DMS 273 (cell line): ENCODE measurements at regions not wholly inside any gene's neighbourhood (a gene's known extent, or its start where the extent isn't known, plus 50 kb on each side); places are given as distances from the start of the nearest gene placed in this dataset.

ENCODE experiments used
- DNase-seq: peaks from one replicate; lab custom pipeline; 2025; ENCODE audit not compliant: unreplicated experiment; lab: John Stamatoyannopoulos, UW

DNA sequence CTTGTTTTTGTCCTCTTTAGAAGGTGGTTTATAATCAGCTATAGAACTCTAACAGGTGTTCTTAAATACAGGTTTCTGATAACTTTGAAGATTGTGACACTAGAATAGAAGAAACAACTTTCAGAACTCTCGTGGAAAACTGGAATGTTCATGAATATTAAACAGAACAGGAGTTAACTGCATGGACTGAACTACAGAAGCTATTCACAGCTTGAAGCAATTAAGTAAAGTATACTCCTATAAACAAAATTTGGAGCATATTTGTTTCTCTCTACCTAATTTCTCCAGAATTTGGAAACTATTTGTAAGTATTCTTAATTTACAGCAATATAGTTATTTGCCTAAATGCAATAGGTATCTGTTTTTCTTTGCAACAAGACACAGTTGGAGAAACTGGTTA lies 824.8 kb downstream of the ADGRL2 start:
- no peak for DNase-seq

- DNase-seq, result no peak
Measured at GRCh38 chr1:82621076-82621475, 820.3 kb downstream of the ADGRL2 start.

- DNase-seq, result no peak
Measured at GRCh38 chr1:82614090-82614489, 813.4 kb downstream of the ADGRL2 start.

- DNase-seq, result no peak
Measured at GRCh38 chr1:82612986-82613385, 812.3 kb downstream of the ADGRL2 start.

GRCh38 chr1:82606546-82606945 lies 805.8 kb downstream of the ADGRL2 start:
- no peak for DNase-seq

DNA sequence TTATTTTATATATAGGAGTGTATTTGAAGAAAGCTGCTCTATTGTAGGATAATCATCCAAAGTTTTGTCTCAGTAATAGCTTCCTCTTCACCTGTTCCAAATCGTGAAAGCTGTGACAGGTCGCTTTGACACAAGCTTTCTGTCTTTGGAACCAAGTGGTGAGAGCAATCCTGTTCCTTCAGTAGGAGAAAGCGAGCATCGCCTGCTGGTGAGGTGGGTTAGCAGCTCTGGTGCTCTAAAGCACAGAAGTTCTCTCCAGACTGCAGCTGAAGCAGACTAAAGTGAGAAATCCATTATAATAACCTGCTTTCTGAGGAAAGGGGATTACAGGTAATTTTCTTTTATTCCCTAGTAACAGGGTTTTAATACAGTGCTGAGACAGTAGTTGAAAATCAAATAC lies 803.8 kb downstream of the ADGRL2 start:
- no peak for DNase-seq

DNA sequence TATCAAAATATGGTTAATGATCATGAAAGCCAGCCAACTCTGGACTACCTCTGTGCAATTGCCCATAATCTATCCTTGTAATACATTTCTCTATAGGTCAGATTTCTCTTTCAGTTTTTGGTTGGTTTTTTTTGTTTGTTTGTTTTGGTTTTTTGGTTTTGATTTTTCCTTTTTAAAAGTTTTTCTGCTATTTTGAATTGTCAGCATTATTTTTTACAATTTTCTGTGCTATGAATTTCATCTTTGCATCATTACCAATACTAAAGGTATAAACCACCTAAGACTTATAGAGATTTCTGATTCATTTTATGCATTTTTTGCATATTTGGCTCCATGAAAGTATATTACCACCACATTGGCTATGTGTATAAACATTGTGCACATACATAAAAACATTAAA lies 799.6 kb downstream of the ADGRL2 start:
- no peak for DNase-seq

DNA sequence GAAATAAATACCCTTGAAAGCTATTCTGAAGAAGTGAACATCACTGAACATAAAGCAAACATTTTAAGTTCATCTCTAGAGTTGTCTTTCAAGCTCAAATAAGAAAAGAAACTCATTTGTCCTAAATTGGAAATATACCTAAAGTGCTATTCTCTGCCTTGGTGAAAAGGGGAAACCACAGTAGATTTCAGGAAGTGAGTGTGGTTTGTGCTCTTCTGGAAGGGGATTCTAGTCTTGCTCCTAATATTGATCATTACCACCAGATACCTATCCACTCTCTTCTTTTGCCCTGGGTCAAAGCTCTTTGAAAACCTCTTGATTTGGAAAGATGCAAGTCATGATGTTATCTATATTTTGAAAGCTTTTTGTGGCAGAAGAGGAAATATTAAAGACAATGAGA lies 798.1 kb downstream of the ADGRL2 start:
- no peak for DNase-seq

GRCh38 chr1:82598337-82598736 lies 797.6 kb downstream of the ADGRL2 start:
- no peak for DNase-seq

GRCh38 chr1:82597649-82598048 lies 796.9 kb downstream of the ADGRL2 start:
- DNase-seq, result no peak

DNA sequence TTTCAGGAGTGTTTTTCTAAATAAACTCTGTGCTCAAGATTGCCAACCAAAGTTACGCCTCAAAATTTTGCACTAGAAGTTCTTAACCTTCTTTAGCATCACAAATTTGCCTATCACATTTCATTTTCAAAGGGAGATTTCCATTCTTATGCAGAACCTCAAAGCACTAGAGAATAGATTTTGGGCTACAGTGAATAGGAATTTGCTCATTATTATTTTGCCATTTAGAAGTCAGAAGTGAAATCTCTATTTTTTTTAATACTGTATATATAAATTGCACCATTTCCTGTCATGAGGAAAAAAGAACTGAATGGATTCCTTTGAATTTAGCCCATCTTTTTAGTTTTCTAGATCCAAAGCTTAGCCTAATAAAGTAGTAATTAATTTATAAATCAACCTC lies 796.4 kb downstream of the ADGRL2 start:
- DNase-seq, result no peak

GRCh38 chr1:82593561-82593960 lies 792.8 kb downstream of the ADGRL2 start:
- no peak for DNase-seq

DNA sequence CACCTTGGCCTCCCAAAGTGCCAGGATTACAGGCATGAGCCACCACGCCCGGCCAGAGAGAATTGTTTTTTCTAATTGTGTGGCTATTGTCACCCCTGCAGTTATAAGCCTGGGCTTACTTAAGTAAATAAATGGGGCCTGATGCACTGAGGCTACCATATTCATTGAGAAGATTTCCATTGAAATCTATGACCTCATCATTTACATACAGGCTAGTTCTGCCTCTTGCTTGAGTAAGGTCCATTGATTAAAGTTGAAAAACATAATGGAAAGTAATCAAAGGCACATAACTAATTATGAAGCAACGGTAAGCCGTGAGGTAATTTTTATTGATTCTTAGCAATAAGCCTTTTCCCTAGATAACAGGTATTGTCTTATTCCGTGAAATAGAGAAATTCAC lies 788.9 kb downstream of the ADGRL2 start:
- DNase-seq, result no peak

GRCh38 chr1:82587371-82587770 lies 786.6 kb downstream of the ADGRL2 start:
- no peak for DNase-seq

- DNase-seq, result peak; percentile 0
Measured at GRCh38 chr1:82586473-82586872, 785.7 kb downstream of the ADGRL2 start.

DNA sequence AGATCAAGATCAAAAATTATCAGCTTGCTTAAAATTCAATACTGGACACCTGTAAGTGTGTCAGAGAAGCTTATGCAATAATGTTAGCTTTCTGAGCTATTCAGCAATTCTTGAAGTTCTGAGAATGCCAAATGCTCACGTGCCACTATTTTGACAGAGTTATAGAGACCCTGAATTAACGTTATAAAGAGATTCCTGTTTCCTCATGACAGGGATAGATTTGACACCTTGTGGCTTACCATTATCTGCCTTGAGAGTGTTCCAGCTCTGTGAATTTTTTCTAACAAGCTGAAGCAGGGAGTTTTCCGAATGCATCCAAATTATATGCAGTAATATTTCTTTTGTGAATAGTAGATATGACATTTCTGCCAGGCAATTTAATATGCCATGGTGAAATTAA lies 781.6 kb downstream of the ADGRL2 start:
- no peak for DNase-seq

DNA sequence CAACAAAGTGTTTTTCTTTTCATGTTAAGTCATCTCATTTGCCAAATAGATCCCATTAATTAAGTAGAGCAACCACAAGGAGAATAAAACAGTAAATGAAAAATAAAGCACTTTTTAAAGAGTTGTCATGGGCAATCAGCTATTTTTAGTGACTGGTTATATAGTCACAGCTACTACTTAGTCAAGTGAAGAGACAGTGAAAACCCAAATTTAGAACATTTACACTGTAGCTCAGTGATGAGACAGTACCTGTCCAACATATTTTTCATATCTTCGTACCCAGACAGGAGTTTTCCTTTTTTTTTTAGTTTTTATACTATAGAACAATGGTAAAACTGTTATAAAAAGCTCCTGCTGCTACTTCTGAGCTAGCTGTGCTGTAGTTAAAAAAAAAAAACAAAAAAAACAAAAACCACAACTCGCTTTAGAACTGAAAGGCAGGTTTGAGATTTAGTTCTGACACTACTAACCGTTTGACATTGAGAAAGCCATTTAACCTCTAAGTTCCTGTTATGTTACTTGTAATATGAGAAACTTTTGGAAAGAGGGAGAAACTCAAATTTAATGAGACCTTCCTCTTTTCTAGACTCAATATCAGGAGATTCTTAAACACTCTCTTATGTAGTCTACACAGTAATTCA lies 777.5 kb downstream of the ADGRL2 start:
- no peak for DNase-seq

DNA sequence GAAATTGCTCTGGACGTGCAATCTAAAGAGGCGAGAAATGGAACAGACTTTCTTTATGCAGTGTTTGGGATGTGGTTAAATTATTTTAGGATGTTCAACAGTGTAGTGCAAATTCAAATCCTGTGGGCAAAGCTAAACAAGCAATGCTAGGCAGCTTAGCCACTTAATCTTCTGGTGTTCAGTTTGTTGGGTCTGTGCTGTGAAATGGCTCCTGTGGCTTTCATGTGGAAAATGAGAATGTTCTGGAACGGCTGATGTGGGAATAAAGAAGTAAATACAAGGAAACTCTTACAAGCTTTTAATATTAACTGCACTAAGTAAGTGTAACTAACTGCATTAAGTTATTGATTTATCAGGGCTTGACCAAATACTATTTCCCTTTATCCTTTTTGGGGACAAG lies 766.6 kb downstream of the ADGRL2 start:
- DNase-seq, result no peak

- DNase-seq, result peak; percentile 5
Measured at GRCh38 chr1:82565546-82565945, 764.8 kb downstream of the ADGRL2 start.

DNA sequence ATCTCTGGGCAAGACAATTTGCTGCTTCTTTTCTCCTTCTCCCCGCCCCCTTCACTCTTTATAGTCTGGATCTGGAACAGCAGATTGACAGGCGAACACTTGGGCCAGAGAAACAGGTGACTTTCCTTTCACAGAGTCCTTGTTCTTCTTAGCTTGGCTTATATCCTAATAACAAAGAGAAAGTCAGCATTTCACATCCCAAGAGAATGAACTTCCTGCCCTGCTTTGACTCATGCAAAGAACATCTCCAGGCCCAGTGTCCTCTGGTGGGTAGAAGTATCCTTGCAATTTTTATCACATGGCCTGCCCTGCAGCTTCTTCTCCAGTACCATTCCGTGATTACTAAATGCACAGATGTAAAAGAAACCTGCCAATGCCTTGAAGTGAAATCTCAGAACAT lies 764.4 kb downstream of the ADGRL2 start:
- DNase-seq, result no peak

- DNase-seq, result no peak
Measured at GRCh38 chr1:82564333-82564732, 763.6 kb downstream of the ADGRL2 start.

GRCh38 chr1:82562448-82562847 lies 761.7 kb downstream of the ADGRL2 start:
- no peak for DNase-seq

DNA sequence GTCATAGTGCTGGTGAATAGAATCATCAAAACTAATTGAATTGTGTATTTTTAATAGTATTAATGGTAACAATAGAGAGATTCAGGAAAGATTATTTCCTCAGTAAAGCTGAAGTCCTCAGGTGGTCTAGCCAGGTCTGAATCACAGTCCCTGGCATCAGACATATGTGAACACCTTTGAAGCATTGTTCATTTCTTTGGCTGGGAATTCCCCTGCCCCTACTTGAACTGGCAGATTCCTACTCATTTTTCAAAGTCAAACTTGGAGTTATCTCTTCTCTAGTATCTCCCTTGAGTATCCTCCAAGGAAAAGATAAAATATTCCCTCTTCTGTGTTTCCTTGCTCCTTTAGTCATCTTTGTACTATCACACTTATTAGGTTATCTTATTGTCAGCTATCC lies 759.8 kb downstream of the ADGRL2 start:
- no peak for DNase-seq

- DNase-seq, result no peak
Measured at GRCh38 chr1:82555501-82555900, 754.8 kb downstream of the ADGRL2 start.
